GM12878 (cell line): ENCODE measurements at regions not wholly inside any gene's neighbourhood (a gene's known extent, or its start where the extent isn't known, plus 50 kb on each side); places are given as distances from the start of the nearest gene placed in this dataset.

Experiments
- ATF7 ChIP-seq: fragments of 450-650 bp; IDR thresholded peaks from 2 replicates; pipeline ENCODE4 v1.6.1; 2016; ENCODE audit warnings: low read depth, mild to moderate bottlenecking
- E4F1 ChIP-seq: fragments of 450-650 bp; IDR thresholded peaks from 2 replicates; pipeline ENCODE4 v1.6.1; 2018; ENCODE audit warnings: borderline replicate concordance, mild to moderate bottlenecking; ENCODE audit not compliant: partially characterized antibody
- KLF5 ChIP-seq: fragments of 450-650 bp; IDR thresholded peaks from 2 replicates; pipeline ENCODE4 v1.6.1; 2014; ENCODE audit warnings: mild to moderate bottlenecking; ENCODE audit not compliant: partially characterized antibody
- POLR2A ChIP-seq: IDR thresholded peaks from 2 replicates; pipeline ENCODE4 v1.6.1; 2011; ENCODE audit warnings: low read depth, mild to moderate bottlenecking, low read length
- TF ChIP-seq, protein P1 (sequence below): fragments of 150-350 bp; IDR thresholded peaks from 2 replicates; pipeline ENCODE4 v1.6.1; 2016; ENCODE audit warnings: low read depth, low read length
- TF ChIP-seq, protein P2 (sequence below): fragments of 450-650 bp; IDR thresholded peaks from 2 replicates; pipeline ENCODE4 v1.6.1; 2017; ENCODE audit warnings: mild to moderate bottlenecking, moderate library complexity

DNA sequence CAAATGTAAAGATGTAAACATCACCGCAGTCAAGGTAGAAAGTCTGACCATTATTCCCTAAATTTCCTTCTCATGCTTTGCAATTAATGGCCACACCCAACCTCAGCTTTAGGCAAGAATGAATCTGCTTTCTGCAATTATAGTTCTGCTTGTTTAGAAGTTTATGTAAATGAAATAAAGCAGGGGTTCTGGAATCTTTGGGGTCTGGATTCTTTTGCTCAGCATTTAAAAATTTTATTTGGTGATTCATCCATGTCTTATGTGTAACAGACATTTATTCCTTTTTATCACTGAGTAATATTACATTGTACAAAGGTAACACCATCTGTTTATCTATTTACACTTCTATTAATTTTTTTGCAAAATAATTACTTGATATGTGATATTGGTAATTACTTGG, 613.6 kb downstream of the UTRN start (continued):
- TF ChIP-seq KLF5: no peak
- TF ChIP-seq, protein P1, sequence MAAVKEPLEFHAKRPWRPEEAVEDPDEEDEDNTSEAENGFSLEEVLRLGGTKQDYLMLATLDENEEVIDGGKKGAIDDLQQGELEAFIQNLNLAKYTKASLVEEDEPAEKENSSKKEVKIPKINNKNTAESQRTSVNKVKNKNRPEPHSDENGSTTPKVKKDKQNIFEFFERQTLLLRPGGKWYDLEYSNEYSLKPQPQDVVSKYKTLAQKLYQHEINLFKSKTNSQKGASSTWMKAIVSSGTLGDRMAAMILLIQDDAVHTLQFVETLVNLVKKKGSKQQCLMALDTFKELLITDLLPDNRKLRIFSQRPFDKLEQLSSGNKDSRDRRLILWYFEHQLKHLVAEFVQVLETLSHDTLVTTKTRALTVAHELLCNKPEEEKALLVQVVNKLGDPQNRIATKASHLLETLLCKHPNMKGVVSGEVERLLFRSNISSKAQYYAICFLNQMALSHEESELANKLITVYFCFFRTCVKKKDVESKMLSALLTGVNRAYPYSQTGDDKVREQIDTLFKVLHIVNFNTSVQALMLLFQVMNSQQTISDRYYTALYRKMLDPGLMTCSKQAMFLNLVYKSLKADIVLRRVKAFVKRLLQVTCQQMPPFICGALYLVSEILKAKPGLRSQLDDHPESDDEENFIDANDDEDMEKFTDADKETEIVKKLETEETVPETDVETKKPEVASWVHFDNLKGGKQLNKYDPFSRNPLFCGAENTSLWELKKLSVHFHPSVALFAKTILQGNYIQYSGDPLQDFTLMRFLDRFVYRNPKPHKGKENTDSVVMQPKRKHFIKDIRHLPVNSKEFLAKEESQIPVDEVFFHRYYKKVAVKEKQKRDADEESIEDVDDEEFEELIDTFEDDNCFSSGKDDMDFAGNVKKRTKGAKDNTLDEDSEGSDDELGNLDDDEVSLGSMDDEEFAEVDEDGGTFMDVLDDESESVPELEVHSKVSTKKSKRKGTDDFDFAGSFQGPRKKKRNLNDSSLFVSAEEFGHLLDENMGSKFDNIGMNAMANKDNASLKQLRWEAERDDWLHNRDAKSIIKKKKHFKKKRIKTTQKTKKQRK: no peak
- TF ChIP-seq POLR2A: no peak
- no peak for TF ChIP-seq ATF7
- TF ChIP-seq, protein P2, sequence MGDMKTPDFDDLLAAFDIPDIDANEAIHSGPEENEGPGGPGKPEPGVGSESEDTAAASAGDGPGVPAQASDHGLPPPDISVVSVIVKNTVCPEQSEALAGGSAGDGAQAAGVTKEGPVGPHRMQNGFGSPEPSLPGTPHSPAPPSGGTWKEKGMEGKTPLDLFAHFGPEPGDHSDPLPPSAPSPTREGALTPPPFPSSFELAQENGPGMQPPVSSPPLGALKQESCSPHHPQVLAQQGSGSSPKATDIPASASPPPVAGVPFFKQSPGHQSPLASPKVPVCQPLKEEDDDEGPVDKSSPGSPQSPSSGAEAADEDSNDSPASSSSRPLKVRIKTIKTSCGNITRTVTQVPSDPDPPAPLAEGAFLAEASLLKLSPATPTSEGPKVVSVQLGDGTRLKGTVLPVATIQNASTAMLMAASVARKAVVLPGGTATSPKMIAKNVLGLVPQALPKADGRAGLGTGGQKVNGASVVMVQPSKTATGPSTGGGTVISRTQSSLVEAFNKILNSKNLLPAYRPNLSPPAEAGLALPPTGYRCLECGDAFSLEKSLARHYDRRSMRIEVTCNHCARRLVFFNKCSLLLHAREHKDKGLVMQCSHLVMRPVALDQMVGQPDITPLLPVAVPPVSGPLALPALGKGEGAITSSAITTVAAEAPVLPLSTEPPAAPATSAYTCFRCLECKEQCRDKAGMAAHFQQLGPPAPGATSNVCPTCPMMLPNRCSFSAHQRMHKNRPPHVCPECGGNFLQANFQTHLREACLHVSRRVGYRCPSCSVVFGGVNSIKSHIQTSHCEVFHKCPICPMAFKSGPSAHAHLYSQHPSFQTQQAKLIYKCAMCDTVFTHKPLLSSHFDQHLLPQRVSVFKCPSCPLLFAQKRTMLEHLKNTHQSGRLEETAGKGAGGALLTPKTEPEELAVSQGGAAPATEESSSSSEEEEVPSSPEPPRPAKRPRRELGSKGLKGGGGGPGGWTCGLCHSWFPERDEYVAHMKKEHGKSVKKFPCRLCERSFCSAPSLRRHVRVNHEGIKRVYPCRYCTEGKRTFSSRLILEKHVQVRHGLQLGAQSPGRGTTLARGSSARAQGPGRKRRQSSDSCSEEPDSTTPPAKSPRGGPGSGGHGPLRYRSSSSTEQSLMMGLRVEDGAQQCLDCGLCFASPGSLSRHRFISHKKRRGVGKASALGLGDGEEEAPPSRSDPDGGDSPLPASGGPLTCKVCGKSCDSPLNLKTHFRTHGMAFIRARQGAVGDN: no peak
- TF ChIP-seq E4F1: no peak
